Kidney (tissue), 10 donors: ENCODE measurements at regions not wholly inside any gene's neighbourhood (a gene's known extent, or its start where the extent isn't known, plus 50 kb on each side); places are given as distances from the start of the nearest gene placed in this dataset.
"Not testable (repeated sequence)": the region's sequence is repeated elsewhere in the genome, so short reads cannot be mapped to it uniquely, and the experiment has no call there.

Experiments
- DNase-seq, 5 donors: peaks; one replicate each; pipeline ENCODE4 v3.0.0-alpha.2; 2013 to 2020
- FAIRE-seq: peaks from 2 replicates; lab custom pipeline; 2012; peaks lifted over from hg19 to GRCh38; lab: Jason Lieb, UNC
- H3K27ac ChIP-seq, 2 donors: one replicate each; pipeline ENCODE4 v1.7.0; 2013; ENCODE audit warnings: low read depth in 2 of 2, low read length in 2 of 2, inconsistent platforms in 1 of 2
- H3K27me3 ChIP-seq: one replicate; pipeline ENCODE4 v1.7.1; 2013; ENCODE audit warnings: low read length, inconsistent platforms; ENCODE audit not compliant: control insufficient read depth, insufficient read depth
- H3K36me3 ChIP-seq, 3 donors: one replicate each; pipeline versions ENCODE4 v1.7.0 to v1.7.1; 2013; ENCODE audit warnings: low read length in 3 of 3, control low read depth in 1 of 3, inconsistent platforms in 1 of 3; ENCODE audit not compliant: insufficient read depth in 3 of 3, control insufficient read depth in 2 of 3
- H3K4me1 ChIP-seq, 3 donors: one replicate each; pipeline versions ENCODE4 v1.7.0 to v1.7.1; 2013; ENCODE audit warnings: low read length in 3 of 3, inconsistent platforms in 1 of 3, low read depth in 1 of 3; ENCODE audit not compliant: control insufficient read depth in 2 of 3, insufficient read depth in 2 of 3
- H3K4me3 ChIP-seq, 3 donors: one replicate each; pipeline versions ENCODE4 v1.7.0 to v1.8.1; 2013; ENCODE audit warnings: low read length in 3 of 3, control low read depth in 1 of 3, inconsistent platforms in 1 of 3
- H3K9ac ChIP-seq, 3 donors: one replicate each; pipeline versions ENCODE4 v1.7.0 to v1.7.1; 2013; ENCODE audit warnings: low read length in 3 of 3, control low read depth in 1 of 3, inconsistent platforms in 1 of 3
- H3K9me3 ChIP-seq, 3 donors: one replicate each; pipeline versions ENCODE4 v1.7.0 to v1.7.1; 2013; ENCODE audit warnings: low read length in 3 of 3, control low read depth in 1 of 3, inconsistent platforms in 1 of 3; ENCODE audit not compliant: control insufficient read depth in 2 of 3, insufficient read depth in 1 of 3
- intact Hi-C: fragments of 100-400 bp; cut with DNase I; formaldehyde crosslinking; loops from one replicate; pipeline ENCODE4 v1.11.1; 2022
- donor health status: control.
- donor health status: control.
- donor health status: DM: yes; HTN: yes; CAD: no.
- donor health status: Normal renal cell carcinoma (clear cell type).

DNA sequence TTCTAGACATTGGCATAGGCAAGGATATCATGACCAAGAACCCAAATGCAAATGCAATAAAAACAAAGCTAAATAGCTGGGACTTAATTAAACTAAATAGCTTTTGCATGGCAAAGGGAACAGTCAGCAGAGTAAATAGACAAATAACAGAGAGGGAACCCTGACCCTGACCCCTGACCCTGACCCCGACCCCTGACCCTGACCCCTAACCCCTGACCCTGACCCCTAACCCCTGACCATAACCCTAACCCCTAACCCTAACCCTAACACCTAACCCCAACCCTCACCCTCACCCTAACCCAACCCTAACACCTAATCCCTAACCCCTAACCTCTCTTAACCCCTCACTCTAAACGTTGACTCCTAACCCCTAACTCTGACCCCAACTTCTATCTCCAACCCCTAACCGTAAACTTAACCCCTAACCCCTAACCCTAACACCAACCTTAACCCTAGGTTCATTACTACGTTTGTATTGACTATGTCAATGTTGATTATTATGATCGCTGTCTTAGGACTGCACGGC is 189.7 kb downstream of the CCT8L2 start:
- H3K9ac ChIP-seq, FAIRE-seq, H3K27ac ChIP-seq, H3K9me3 ChIP-seq, H3K4me1 ChIP-seq, H3K4me3 ChIP-seq, H3K27me3 ChIP-seq, H3K36me3 ChIP-seq, DNase-seq, intact Hi-C loops: not testable (repeated sequence)

DNA sequence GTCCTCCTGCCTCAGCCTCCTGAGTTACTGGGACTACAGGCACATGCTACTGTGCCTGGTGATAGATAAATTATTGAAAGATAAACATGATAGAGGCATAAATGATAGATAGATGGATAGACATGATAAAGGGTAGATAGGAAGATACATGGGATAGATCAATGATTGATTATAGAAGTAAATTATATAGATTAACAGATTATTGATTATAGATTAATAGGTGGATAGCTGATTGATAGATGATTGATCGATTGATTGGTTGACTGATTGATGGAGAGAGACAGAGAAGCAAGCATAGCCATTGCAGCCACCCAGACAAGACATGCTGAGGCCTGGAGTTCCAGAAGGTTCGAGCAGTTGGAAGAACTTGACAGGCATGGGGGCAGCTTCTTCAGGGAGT is 199.1 kb downstream of the CCT8L2 start:
- FAIRE-seq, H3K9ac ChIP-seq, H3K4me1 ChIP-seq, H3K36me3 ChIP-seq, H3K4me3 ChIP-seq, intact Hi-C loops, H3K27me3 ChIP-seq, DNase-seq, H3K9me3 ChIP-seq, H3K27ac ChIP-seq: not testable (repeated sequence)

DNA sequence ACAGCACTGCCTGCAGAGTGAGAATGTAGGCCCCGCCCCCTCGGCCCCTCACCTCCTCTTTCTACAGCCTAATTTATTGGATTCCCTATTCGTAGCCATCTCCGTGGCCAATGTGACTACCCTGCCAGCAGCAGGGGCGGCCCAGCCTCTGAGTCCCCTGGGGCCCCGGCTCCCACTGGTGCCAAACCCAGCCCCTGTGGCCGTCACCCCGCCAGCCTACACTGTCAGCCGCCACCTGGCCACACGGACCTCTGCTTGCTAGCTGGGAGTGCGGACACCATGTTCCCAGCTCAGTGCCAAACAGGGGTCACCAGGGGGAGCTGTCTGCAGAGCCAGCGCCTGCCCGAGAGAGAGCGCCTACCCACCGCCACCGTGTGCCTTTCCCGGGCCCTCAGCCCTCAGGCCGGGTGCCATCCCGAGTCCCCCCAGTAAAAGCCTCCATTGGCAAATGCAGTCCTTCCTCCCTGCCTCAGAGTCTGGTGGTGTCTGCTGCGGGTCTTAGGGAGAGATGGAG is 201.1 kb downstream of the CCT8L2 start:
- FAIRE-seq, H3K36me3 ChIP-seq, intact Hi-C loops, H3K4me3 ChIP-seq, H3K9me3 ChIP-seq, H3K4me1 ChIP-seq, H3K27me3 ChIP-seq, H3K27ac ChIP-seq, DNase-seq, H3K9ac ChIP-seq: not testable (repeated sequence)

DNA sequence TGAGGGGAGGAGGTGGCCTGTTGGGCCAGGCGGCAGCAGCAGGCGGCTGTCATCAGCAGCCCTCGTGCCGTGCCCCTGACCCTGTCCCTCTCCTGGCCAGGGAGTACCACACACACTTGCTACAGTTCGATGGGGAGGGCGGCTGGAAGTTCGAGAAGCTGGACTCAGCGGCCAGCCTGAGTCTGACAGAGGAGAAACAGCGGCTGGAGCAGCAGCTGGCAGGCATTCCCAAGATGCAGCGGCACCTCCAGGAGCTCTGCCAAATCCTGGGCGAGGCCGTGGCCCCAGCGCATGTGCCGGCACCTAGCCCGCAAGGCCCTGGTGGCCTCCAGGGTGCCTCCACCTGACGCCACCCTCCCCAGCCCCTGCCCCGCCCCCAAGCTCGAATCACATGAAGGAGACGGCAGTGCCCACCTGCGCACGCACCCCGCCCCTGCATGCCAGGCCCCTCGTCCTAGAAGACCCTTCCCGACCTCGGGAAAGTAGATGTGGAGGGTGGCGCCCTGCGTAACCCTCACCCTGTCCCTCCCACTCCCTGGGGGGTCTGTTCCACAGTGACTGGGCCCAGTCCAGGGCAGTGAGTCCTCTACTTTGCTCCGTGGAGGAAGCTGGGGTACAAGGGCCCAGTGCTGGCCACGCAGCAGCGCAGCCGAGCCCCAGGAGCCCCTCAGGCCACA is 201.9 kb downstream of the CCT8L2 start:
- intact Hi-C loops, H3K36me3 ChIP-seq, H3K4me3 ChIP-seq, FAIRE-seq, H3K9me3 ChIP-seq, H3K9ac ChIP-seq, DNase-seq, H3K4me1 ChIP-seq, H3K27me3 ChIP-seq, H3K27ac ChIP-seq: not testable (repeated sequence)

DNA sequence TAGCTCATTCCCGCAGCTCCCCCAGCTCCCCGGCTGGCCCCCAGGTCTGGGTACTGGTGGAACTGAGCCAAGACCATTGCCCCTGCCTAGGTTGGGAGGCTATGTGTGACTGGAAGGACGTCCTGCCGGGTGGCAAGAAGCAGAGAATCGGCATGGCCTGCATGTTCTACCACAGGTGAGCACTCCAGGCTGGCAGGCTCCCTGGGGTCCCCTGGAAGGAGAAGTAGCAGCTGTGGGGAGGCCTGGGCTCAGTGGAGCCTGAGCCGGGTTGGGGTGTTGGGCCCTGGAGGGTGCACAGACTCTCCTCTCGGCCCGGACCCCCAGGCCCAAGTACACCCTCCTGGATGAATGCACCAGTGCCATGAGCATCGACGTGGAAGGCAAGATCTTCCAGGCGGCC is 202.6 kb downstream of the CCT8L2 start:
- FAIRE-seq, DNase-seq, H3K4me1 ChIP-seq, H3K36me3 ChIP-seq, H3K4me3 ChIP-seq, intact Hi-C loops, H3K27me3 ChIP-seq, H3K27ac ChIP-seq, H3K9ac ChIP-seq, H3K9me3 ChIP-seq: not testable (repeated sequence)

DNA sequence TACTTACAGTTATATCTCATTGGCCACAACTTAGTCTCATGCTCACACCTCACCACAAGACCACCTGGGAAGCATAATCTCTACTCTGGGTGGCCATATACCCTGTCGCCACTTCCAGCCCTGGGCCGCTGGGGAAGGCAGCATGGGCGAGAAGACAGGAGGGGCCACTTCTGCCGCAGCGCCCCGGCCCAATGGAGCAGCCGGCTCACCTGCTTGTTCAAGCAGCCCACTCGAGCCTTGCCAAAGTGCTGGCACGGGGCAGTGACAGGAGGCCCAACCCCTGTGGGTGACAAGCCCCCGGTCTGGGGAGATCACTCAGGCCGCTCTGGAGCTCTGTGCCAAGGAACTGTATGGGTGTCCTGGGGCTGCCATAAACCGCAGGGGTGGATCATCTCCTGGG is 203.4 kb downstream of the CCT8L2 start:
- H3K9me3 ChIP-seq, H3K27ac ChIP-seq, FAIRE-seq, intact Hi-C loops, H3K4me3 ChIP-seq, H3K9ac ChIP-seq, DNase-seq, H3K27me3 ChIP-seq, H3K36me3 ChIP-seq, H3K4me1 ChIP-seq: not testable (repeated sequence)

DNA sequence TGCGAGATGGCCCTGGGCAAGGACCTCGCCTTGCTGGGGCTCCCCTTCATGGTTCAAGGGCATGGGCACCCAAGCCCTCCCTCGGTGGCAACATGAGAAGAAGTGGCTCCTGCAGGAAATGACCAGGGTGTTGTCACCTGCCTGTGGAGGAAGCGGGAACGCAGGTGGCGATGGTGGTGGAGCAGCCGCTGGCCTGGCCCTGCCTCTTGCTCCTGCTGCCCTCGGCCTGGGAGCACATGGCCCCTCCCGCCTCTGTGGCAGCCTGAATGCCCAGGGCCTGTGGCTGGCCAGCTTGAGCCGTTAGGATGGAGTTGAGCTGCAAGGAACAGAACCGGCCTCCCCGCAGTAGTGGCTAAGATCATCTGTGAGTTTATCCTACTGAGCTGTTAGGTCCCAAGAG is 204.0 kb downstream of the CCT8L2 start:
- H3K36me3 ChIP-seq, H3K27ac ChIP-seq, H3K4me3 ChIP-seq, FAIRE-seq, H3K9me3 ChIP-seq, intact Hi-C loops, DNase-seq, H3K9ac ChIP-seq, H3K27me3 ChIP-seq, H3K4me1 ChIP-seq: not testable (repeated sequence)

DNA sequence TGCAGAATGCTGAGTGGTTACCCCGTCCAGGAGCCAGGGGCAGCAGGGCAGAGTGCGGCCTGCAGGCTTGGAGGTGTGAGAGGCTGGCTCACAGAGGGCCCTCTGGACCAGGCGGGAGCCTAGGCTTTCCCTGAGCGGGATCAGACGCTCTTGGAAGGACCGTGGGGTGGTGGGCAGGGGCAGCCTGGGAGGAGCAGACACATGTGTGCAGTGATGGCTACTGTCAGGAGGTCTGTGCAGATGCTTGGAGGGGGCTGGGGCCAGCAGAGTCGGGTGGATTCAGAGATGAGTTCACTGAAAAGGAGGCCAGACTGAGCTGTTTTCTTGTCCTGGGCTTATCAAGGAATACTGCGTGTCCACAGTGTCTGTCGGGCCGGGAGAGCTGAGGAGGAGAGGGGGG is 204.5 kb downstream of the CCT8L2 start:
- H3K9ac ChIP-seq, H3K4me3 ChIP-seq, H3K27me3 ChIP-seq, FAIRE-seq, intact Hi-C loops, H3K27ac ChIP-seq, H3K9me3 ChIP-seq, H3K36me3 ChIP-seq, DNase-seq, H3K4me1 ChIP-seq: not testable (repeated sequence)
